Globus pallidus (tissue), 1 donor: ENCODE measurements at regions not wholly inside any gene's neighbourhood (a gene's known extent, or its start where the extent isn't known, plus 50 kb on each side); places are given as distances from the start of the nearest gene placed in this dataset.
"Not testable (repeated sequence)": the region's sequence is repeated elsewhere in the genome, so short reads cannot be mapped to it uniquely, and the experiment has no call there.

Source experiments
- DNase-seq: peaks from one replicate; pipeline ENCODE4 v3.0.0-alpha.2; 2015; ENCODE audit warnings: low spot score

- peak; percentile 42 for DNase-seq
Measured at GRCh38 chr5:50501491-50502228, 60.6 kb upstream of the EMB start.

- DNase-seq: not testable (repeated sequence)
Measured at GRCh38 chr5:50513028-50513457, 72.0 kb upstream of the EMB start.

GRCh38 chr5:50521060-50521459 is 80.0 kb upstream of the EMB start:
- DNase-seq: not testable (repeated sequence)

- DNase-seq: not testable (repeated sequence)
Measured at GRCh38 chr5:50527514-50528060, 86.5 kb upstream of the EMB start.

- no peak for DNase-seq
Measured at GRCh38 chr5:50535393-50535792, 94.3 kb upstream of the EMB start.

GRCh38 chr5:50537534-50537933 is 96.4 kb upstream of the EMB start:
- not testable (repeated sequence) for DNase-seq

DNA sequence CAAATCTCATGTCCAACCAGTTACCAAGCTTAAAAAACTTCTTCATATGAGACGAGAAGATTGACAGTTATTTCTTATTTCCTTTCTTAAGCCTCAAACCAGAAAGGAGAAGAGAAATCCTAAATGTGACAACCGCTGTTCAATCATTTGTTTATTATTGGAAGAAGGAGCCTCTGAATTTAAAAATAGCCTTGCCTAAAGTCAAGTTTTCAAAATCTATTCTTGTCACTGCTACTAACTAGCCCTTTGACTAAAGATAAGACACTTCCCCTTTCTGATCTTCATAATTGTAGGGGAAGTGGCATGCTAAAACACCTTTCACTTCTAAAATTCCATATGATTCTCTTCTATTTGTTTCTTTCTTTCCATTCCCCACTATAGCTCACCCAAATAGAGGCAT is 106.2 kb upstream of the EMB start:
- DNase-seq: no peak

GRCh38 chr5:50550267-50550666 is 109.2 kb upstream of the EMB start:
- DNase-seq: no peak

DNA sequence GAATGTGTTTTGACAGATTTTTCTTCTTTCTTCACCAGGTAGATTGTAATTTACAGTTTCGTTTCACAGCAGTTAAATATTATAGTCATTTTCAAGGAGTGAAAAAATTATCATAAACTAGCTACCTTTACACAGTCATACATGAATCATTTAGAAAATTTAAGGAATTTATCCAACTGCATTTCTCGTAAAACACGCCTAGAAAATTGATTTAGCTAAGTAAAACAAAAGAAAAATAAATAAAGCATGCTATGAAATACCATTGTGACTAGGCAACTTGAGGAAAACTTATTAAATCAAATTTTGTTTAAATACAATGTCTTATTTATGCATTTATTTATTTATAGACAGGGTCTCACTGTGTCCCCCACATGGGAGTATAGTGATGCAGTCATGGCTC is 109.9 kb upstream of the EMB start:
- no peak for DNase-seq

DNA sequence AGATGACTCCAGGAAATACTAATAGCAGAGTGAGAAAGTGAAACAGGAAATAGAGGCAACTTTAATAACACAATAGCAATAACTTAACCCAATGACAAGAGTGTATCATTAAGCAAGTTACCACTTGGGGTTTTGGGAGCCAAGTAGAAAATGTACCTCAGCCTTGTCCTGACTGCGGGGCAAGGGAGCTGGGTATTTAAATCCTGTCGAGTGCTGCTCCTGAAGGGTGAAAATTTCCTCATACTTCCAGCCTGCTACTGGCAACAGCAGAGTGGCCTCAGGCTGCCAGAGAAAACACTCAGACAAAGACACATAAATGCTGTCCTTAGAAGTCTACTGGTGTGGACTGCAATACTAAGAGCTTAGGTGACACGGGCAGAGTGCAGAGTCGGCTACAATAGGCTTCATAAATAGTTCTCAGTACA is 112.5 kb upstream of the EMB start:
- DNase-seq: no peak

GRCh38 chr5:50558640-50559039 is 107.8 kb upstream of the PARP8 start:
- DNase-seq: not testable (repeated sequence)

DNA sequence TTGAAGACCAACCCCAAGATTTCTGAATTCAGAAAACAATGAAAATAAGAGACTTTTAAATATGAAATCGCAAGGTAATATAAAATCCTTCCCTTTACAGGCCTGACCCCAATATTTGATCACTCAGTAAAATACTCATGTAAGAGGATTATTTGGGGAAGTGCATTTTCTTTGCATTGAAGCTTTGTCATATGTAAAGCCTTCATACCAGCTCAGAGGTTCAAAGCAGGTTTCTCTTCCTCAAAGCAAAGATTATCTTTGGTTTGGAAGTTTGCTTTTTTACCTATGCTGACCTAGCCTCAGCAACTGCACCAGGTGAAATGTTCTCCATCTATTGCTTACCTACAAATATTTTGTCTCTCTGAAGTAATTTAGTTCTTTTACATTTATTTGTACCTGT is 106.5 kb upstream of the PARP8 start:
- no peak for DNase-seq

- DNase-seq: no peak
Measured at GRCh38 chr5:50562694-50563093, 103.7 kb upstream of the PARP8 start.

DNA sequence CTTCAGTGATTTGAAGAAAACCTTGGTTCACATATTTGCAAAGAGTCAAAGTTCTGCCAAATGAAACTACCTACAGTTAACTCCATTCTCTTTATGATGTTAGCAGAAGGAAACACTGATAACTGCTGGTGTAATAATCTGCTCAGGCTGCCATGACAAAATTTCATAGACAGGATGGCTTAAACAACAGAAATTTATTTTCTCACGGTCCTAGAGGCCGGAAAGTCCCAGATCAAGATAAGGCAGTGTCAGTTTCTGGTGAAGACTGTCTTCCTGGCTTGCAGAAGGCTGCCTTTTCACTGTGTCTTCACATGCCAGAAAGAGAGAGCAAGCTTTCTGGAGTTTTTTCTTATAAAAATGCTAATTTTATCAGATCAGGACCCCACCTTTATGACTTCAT is 102.4 kb upstream of the PARP8 start:
- DNase-seq: no peak

- DNase-seq: no peak
Measured at GRCh38 chr5:50564558-50564957, 101.9 kb upstream of the PARP8 start.

DNA sequence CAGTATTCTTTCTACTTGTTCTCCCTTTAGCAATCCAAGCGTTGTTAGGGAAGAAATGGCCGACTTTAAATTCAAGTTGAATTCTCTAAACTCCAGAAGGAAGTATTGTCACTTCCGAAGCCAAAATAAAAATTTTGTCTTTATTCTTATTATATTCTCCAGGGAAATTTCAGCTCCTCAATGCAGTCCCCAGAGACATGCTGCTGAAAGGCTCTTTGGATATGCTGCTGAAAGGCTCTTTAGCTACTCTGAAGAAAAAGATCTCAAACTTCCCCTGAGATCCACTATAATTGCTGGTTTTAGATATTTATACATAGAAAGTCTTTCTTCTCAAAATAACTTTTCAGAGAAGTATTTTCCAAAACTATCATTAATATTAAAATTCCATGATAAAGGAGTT is 92.3 kb upstream of the PARP8 start:
- DNase-seq: no peak

DNA sequence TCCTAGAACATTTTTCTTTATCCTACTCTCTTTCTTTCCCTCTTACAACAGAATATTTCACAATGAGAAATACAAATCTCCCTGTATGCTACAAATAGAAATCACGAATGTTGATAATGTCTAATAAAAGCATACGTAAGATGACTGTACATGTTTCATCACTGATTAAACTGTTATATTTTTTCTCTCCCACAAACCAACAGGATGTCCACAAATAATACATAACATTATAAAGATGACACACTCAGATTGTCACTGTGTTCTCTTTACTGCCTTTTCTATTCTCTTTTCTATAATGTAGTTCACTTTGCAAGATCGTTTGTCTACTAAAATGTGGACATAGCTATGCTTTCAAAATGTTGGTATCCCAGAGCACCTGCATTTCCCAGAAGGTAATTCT is 90.7 kb upstream of the PARP8 start:
- DNase-seq: no peak

DNA sequence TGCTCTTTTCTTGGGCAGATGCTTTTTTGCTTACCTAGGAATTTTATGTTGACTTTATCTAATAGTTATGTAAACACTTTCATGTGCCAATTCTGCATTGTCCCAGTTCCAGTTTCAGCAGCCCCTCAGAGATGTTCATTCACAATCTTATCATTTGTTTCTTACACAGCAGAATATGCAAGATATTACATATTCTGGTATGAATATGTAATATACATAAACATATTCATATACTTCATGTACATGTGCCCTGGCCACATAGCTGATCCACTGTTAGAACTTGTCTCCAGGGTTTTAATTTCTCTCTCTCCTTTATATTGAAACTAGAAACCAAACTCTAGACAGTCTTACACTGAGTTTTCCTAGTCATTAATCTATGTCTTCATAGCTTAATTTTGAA is 90.2 kb upstream of the PARP8 start:
- DNase-seq: no peak

- DNase-seq: no peak
Measured at GRCh38 chr5:50576686-50577256, 89.7 kb upstream of the PARP8 start.

- no peak for DNase-seq
Measured at GRCh38 chr5:50580506-50580905, 85.9 kb upstream of the PARP8 start.

DNA sequence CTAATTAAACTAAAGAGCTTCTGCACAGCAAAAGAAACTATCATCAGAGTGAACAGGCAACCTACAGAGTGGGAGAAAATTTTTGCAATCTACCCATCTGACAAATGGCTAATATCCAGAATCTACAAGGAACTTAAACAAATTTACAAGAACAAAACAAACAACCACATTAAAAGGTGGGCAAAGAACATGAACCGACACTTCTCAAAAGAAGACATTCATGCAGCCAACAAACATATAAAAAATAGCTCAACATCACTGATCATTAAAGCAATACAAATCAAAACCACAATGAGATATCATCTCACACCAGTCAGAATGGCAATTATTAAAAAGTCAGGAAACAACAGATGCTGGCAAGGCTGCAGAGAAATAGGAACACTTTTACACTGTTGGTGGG is 84.6 kb upstream of the PARP8 start:
- DNase-seq: not testable (repeated sequence)

GRCh38 chr5:50582699-50583098 is 83.7 kb upstream of the PARP8 start:
- DNase-seq: no peak

DNA sequence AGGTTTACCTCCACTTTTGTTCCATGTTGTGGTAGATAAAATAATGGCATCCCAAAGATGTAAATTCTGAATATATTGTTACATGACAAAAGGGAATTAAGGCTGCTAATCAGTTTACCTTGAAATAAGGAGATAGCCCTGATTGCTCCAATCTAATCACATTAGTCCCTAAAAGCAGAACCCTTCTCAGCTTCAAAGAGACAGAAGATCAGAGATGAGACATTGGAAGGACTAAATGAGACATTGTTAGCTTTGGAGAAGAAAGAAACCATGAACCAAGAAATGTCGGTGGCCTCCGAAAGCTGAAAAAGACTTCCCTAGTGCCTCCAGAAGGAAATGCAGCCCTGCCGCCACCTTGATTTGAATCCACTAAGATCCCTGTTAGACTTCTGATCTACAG is 82.8 kb upstream of the PARP8 start:
- no peak for DNase-seq

- not testable (repeated sequence) for DNase-seq
Measured at GRCh38 chr5:50588471-50588870, 78.0 kb upstream of the PARP8 start.
